NB4 (cell line): ENCODE measurements at regions not wholly inside any gene's neighbourhood (a gene's known extent, or its start where the extent isn't known, plus 50 kb on each side); places are given as distances from the start of the nearest gene placed in this dataset.

ENCODE experiments used
- TF ChIP-seq, protein P1 (sequence below): IDR thresholded peaks from 2 replicates; pipeline ENCODE4 v1.6.1; 2011; ENCODE audit warnings: low read depth, low read length
- TF ChIP-seq, protein P2 (sequence below): IDR thresholded peaks from one replicate; pipeline ENCODE4 v1.5.1; 2012; ENCODE audit warnings: low read depth, low read length

GRCh38 chr10:10533437-10533836, 484.2 kb upstream of the CELF2 start:
- TF ChIP-seq, protein P1, sequence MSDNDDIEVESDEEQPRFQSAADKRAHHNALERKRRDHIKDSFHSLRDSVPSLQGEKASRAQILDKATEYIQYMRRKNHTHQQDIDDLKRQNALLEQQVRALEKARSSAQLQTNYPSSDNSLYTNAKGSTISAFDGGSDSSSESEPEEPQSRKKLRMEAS: no peak
- TF ChIP-seq, protein P2, sequence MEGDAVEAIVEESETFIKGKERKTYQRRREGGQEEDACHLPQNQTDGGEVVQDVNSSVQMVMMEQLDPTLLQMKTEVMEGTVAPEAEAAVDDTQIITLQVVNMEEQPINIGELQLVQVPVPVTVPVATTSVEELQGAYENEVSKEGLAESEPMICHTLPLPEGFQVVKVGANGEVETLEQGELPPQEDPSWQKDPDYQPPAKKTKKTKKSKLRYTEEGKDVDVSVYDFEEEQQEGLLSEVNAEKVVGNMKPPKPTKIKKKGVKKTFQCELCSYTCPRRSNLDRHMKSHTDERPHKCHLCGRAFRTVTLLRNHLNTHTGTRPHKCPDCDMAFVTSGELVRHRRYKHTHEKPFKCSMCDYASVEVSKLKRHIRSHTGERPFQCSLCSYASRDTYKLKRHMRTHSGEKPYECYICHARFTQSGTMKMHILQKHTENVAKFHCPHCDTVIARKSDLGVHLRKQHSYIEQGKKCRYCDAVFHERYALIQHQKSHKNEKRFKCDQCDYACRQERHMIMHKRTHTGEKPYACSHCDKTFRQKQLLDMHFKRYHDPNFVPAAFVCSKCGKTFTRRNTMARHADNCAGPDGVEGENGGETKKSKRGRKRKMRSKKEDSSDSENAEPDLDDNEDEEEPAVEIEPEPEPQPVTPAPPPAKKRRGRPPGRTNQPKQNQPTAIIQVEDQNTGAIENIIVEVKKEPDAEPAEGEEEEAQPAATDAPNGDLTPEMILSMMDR: no peak
